ENCODE measurements at regions not wholly inside any gene's neighbourhood (a gene's known extent, or its start where the extent isn't known, plus 50 kb on each side); places are given as distances from the start of the nearest gene placed in this dataset.

DNA sequence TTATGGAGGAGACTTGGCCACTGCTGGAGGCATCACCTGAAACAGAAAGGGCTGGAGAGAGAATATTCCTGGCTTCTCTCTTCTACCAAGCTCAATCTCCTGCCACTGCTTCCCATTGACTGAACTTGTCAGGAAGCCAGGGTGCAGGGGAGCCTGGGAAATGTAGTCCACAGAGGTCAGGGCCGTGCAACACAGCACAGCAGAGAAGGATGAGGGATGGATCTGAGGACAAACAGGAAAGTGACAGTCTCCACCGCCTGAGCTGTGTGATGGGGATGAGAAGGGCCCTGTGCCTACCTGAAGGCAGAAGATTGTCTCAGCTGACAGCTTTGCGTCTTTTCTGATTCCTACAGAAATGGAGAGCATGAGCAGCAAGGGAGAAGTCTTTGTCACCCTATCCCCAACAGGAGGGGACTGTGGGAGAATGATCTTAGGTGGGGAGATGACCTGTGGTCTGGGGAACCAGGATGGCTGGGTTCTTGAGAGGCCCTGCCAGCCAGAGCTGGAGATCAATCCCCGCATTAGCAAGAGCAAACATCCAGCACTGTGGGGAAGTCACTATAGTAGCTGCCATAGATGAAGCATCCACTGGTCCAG is 114.2 kb downstream of the SNX5 start (continued):
- TF ChIP-seq, protein P1, sequence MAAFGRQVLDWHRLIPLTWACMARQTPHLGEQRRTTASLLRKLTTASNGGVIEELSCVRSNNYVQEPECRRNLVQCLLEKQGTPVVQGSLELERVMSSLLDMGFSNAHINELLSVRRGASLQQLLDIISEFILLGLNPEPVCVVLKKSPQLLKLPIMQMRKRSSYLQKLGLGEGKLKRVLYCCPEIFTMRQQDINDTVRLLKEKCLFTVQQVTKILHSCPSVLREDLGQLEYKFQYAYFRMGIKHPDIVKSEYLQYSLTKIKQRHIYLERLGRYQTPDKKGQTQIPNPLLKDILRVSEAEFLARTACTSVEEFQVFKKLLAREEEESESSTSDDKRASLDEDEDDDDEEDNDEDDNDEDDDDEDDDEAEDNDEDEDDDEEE (CRISPR knock-in tag; IDR thresholded peaks at IDR 0.05), result no peak
- TF ChIP-seq FIP1L1 (IDR thresholded peaks at IDR 0.05; ENCODE audit: borderline replicate concordance, insufficient read depth, low read depth, low read length), result 0 out of 2 replicates have a peak, but pooled peaks have one; percentile 50
- TF ChIP-seq NRL (CRISPR knock-in tag; IDR thresholded peaks at IDR 0.05; ENCODE audit: borderline replicate concordance), result 0 out of 2 replicates have a peak, but pooled peaks have one; percentile 44
- peak; percentile 72; the same call in 1 of the 2 replicates for TF ChIP-seq SAP130 (CRISPR knock-in tag; IDR thresholded peaks at IDR 0.05; ENCODE audit: low read depth)
- peak; percentile 75; the same call in 1 of the 2 replicates for TF ChIP-seq ZFY (CRISPR knock-in tag; IDR thresholded peaks at IDR 0.05)
- 0 out of 2 replicates have a peak, but pooled peaks have one; percentile 55 for TF ChIP-seq RCOR2 (CRISPR knock-in tag; IDR thresholded peaks at IDR 0.05)
- TF ChIP-seq ZNF232 (CRISPR knock-in tag; IDR thresholded peaks at IDR 0.05; ENCODE audit: borderline replicate concordance), result peak; percentile 40; the same call in 1 of the 2 replicates
- no peak for TF ChIP-seq ZBTB8A (CRISPR knock-in tag; IDR thresholded peaks at IDR 0.05; ENCODE audit: borderline replicate concordance, low read depth)
- peak; percentile 56; the same call in 1 of the 2 replicates for TF ChIP-seq ZBTB7B (CRISPR knock-in tag; IDR thresholded peaks at IDR 0.05)
- TF ChIP-seq, protein P2, sequence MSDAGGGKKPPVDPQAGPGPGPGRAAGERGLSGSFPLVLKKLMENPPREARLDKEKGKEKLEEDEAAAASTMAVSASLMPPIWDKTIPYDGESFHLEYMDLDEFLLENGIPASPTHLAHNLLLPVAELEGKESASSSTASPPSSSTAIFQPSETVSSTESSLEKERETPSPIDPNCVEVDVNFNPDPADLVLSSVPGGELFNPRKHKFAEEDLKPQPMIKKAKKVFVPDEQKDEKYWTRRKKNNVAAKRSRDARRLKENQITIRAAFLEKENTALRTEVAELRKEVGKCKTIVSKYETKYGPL (CRISPR knock-in tag; IDR thresholded peaks at IDR 0.05), result no peak
- TF ChIP-seq, protein P3, sequence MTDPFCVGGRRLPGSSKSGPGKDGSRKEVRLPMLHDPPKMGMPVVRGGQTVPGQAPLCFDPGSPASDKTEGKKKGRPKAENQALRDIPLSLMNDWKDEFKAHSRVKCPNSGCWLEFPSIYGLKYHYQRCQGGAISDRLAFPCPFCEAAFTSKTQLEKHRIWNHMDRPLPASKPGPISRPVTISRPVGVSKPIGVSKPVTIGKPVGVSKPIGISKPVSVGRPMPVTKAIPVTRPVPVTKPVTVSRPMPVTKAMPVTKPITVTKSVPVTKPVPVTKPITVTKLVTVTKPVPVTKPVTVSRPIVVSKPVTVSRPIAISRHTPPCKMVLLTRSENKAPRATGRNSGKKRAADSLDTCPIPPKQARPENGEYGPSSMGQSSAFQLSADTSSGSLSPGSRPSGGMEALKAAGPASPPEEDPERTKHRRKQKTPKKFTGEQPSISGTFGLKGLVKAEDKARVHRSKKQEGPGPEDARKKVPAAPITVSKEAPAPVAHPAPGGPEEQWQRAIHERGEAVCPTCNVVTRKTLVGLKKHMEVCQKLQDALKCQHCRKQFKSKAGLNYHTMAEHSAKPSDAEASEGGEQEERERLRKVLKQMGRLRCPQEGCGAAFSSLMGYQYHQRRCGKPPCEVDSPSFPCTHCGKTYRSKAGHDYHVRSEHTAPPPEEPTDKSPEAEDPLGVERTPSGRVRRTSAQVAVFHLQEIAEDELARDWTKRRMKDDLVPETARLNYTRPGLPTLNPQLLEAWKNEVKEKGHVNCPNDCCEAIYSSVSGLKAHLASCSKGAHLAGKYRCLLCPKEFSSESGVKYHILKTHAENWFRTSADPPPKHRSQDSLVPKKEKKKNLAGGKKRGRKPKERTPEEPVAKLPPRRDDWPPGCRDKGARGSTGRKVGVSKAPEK (CRISPR knock-in tag; IDR thresholded peaks at IDR 0.05; ENCODE audit: borderline replicate concordance), result 0 out of 2 replicates have a peak, but pooled peaks have one; percentile 42
- TF ChIP-seq ELF3 (CRISPR knock-in tag; IDR thresholded peaks at IDR 0.05), result peak; percentile 83
- TF ChIP-seq PCBP2 (optimal IDR thresholded peaks at IDR 0.05; ENCODE audit: low read depth, low read length, poor library complexity, severe bottlenecking), result no peak
- no peak for TF ChIP-seq RARG (CRISPR knock-in tag; IDR thresholded peaks at IDR 0.05; ENCODE audit: low read depth)
- no peak for TF ChIP-seq SMYD3 (CRISPR knock-in tag; IDR thresholded peaks at IDR 0.05)
- peak; percentile 99 for TF ChIP-seq ZNF263 (CRISPR knock-in tag; IDR thresholded peaks at IDR 0.05)
- TF ChIP-seq, protein P4, sequence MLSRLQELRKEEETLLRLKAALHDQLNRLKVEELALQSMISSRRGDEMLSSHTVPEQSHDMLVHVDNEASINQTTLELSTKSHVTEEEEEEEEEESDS (CRISPR knock-in tag; IDR thresholded peaks at IDR 0.05; ENCODE audit: borderline replicate concordance), result no peak
- TF ChIP-seq ZNF331 (CRISPR knock-in tag; IDR thresholded peaks at IDR 0.05), result peak; percentile 82
- TF ChIP-seq, protein P5, sequence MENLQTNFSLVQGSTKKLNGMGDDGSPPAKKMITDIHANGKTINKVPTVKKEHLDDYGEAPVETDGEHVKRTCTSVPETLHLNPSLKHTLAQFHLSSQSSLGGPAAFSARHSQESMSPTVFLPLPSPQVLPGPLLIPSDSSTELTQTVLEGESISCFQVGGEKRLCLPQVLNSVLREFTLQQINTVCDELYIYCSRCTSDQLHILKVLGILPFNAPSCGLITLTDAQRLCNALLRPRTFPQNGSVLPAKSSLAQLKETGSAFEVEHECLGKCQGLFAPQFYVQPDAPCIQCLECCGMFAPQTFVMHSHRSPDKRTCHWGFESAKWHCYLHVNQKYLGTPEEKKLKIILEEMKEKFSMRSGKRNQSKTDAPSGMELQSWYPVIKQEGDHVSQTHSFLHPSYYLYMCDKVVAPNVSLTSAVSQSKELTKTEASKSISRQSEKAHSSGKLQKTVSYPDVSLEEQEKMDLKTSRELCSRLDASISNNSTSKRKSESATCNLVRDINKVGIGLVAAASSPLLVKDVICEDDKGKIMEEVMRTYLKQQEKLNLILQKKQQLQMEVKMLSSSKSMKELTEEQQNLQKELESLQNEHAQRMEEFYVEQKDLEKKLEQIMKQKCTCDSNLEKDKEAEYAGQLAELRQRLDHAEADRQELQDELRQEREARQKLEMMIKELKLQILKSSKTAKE (CRISPR knock-in tag; IDR thresholded peaks at IDR 0.05; ENCODE audit: borderline replicate concordance), result no peak

All from HepG2 (cell line).